HG02870 (cell line): ENCODE measurements at regions not wholly inside any gene's neighbourhood (a gene's known extent, or its start where the extent isn't known, plus 50 kb on each side); places are given as distances from the start of the nearest gene placed in this dataset.

Source experiments
- ATAC-seq: cut with Tn5 transposase; IDR thresholded peaks from one replicate; pipeline ENCODE4 v1.9.1; 2021; ENCODE audit warnings: mild to moderate bottlenecking, moderate library complexity; ENCODE audit not compliant: unreplicated experiment

- ATAC-seq = no peak
Measured at GRCh38 chr13:22703601-22704209, 477.1 kb upstream of the SGCG start.

GRCh38 chr13:22707946-22708345, 472.8 kb upstream of the SGCG start:
- no peak for ATAC-seq

GRCh38 chr13:22717036-22717435, 463.7 kb upstream of the SGCG start:
- ATAC-seq = no peak

GRCh38 chr13:22726726-22727125, 454.1 kb upstream of the SGCG start:
- no peak for ATAC-seq

GRCh38 chr13:22735011-22735995, 445.5 kb upstream of the SGCG start:
- no peak for ATAC-seq

- no peak for ATAC-seq
Measured at GRCh38 chr13:22736084-22736767, 444.6 kb upstream of the SGCG start.

GRCh38 chr13:22736768-22737092, 444.0 kb upstream of the SGCG start:
- no peak for ATAC-seq

GRCh38 chr13:22738357-22738756, 442.4 kb upstream of the SGCG start:
- no peak for ATAC-seq

- no peak for ATAC-seq
Measured at GRCh38 chr13:22740264-22740663, 440.5 kb upstream of the SGCG start.

GRCh38 chr13:22744688-22745452, 435.9 kb upstream of the SGCG start:
- ATAC-seq = no peak

GRCh38 chr13:22748866-22749577, 431.8 kb upstream of the SGCG start:
- ATAC-seq = no peak

- no peak for ATAC-seq
Measured at GRCh38 chr13:22749626-22750025, 431.2 kb upstream of the SGCG start.

- no peak for ATAC-seq
Measured at GRCh38 chr13:22757530-22758120, 423.2 kb upstream of the SGCG start.

- ATAC-seq = no peak
Measured at GRCh38 chr13:22758245-22758644, 422.5 kb upstream of the SGCG start.

GRCh38 chr13:22761709-22762108, 419.1 kb upstream of the SGCG start:
- ATAC-seq = no peak

- no peak for ATAC-seq
Measured at GRCh38 chr13:22765547-22765946, 415.2 kb upstream of the SGCG start.

GRCh38 chr13:22770891-22771290, 409.9 kb upstream of the SGCG start:
- no peak for ATAC-seq

GRCh38 chr13:22773465-22773864, 407.3 kb upstream of the SGCG start:
- no peak for ATAC-seq

GRCh38 chr13:22776394-22777186, 404.2 kb upstream of the SGCG start:
- ATAC-seq = no peak
